DMS114 treated with DMSO at 0.1 percent for 48 hours (cell line): ENCODE measurements at regions not wholly inside any gene's neighbourhood (a gene's known extent, or its start where the extent isn't known, plus 50 kb on each side); places are given as distances from the start of the nearest gene placed in this dataset.
"Not testable (repeated sequence)": the region's sequence is repeated elsewhere in the genome, so short reads cannot be mapped to it uniquely, and the experiment has no call there.

Source experiments
- DNase-seq: peaks from one replicate; lab custom pipeline; 2025; ENCODE audit not compliant: unreplicated experiment; lab: John Stamatoyannopoulos, UW

- DNase-seq, result no peak
These were observed 438.8 kb downstream of the CHL1 start for GRCh38 chr3:635393-635792.

- DNase-seq, result no peak
These were observed 446.8 kb downstream of the CHL1 start for GRCh38 chr3:643376-643775.

GRCh38 chr3:655824-656223 is 437.0 kb upstream of the CNTN6 start:
- DNase-seq, result no peak

GRCh38 chr3:661356-661755 is 431.5 kb upstream of the CNTN6 start:
- no peak for DNase-seq

- no peak for DNase-seq
These were observed 418.7 kb upstream of the CNTN6 start for GRCh38 chr3:674116-674515.

- DNase-seq, result no peak
These were observed 417.0 kb upstream of the CNTN6 start for GRCh38 chr3:675846-676245.

GRCh38 chr3:683770-684169 is 409.1 kb upstream of the CNTN6 start:
- DNase-seq, result no peak

GRCh38 chr3:690770-691169 is 402.1 kb upstream of the CNTN6 start:
- DNase-seq, result no peak

- DNase-seq, result no peak
These were observed 392.3 kb upstream of the CNTN6 start for GRCh38 chr3:700514-700913.

- DNase-seq, result no peak
These were observed 385.8 kb upstream of the CNTN6 start for GRCh38 chr3:707041-707440.

- no peak for DNase-seq
These were observed 379.7 kb upstream of the CNTN6 start for GRCh38 chr3:713006-713621.

- DNase-seq, result no peak
These were observed 378.7 kb upstream of the CNTN6 start for GRCh38 chr3:713947-714620.

- no peak for DNase-seq
These were observed 371.7 kb upstream of the CNTN6 start for GRCh38 chr3:721086-721485.

- DNase-seq, result no peak
These were observed 360.4 kb upstream of the CNTN6 start for GRCh38 chr3:732326-732928.

GRCh38 chr3:733313-733712 is 359.5 kb upstream of the CNTN6 start:
- DNase-seq, result no peak

GRCh38 chr3:757711-758110 is 335.1 kb upstream of the CNTN6 start:
- no peak for DNase-seq

GRCh38 chr3:759106-759505 is 333.7 kb upstream of the CNTN6 start:
- DNase-seq, result no peak

- DNase-seq, result not testable (repeated sequence)
These were observed 319.4 kb upstream of the CNTN6 start for GRCh38 chr3:773433-773832.

- no peak for DNase-seq
These were observed 317.5 kb upstream of the CNTN6 start for GRCh38 chr3:775178-775880.

- no peak for DNase-seq
These were observed 312.3 kb upstream of the CNTN6 start for GRCh38 chr3:780505-780904.

GRCh38 chr3:791442-791841 is 301.4 kb upstream of the CNTN6 start:
- DNase-seq, result no peak

- no peak for DNase-seq
These were observed 300.2 kb upstream of the CNTN6 start for GRCh38 chr3:792630-793029.
